Panc1 (cell line): ENCODE measurements at regions not wholly inside any gene's neighbourhood (a gene's known extent, or its start where the extent isn't known, plus 50 kb on each side); places are given as distances from the start of the nearest gene placed in this dataset.

Source experiments
- ATAC-seq: fragments of 200-7000 bp; cut with Tn5 transposase; 2 replicates; pipeline ENCODE4 v1.9.1; 2020; ENCODE audit warnings: mild to moderate bottlenecking, moderate library complexity
- BruUV-seq: library from RNA; stranded (reverse); fragments of 400-500 nt; replicated peaks from 2 replicates; lab custom pipeline; 2021; lab: Mats Ljungman, UMichigan
- CTCF ChIA-PET: fragments of 300-600 bp; sonication (Branson Sonifier 250); formaldehyde crosslinking; loops from one replicate; lab custom pipeline; 2022; ENCODE audit warnings: antibody characterized with exemption; lab: Charles Lee
- POLR2A ChIA-PET: fragments of 300-600 bp; sonication (Branson Sonifier 250); formaldehyde crosslinking; loops from one replicate; lab custom pipeline; 2022; ENCODE audit warnings: antibody characterized with exemption; lab: Charles Lee
- DNase-seq: peaks from one replicate; pipeline ENCODE4 v3.0.0-alpha.2; 2010; ENCODE audit warnings: low read depth, low spot score
- H3K27ac ChIP-seq: 2 replicates; pipeline ENCODE4 v1.5.1; 2011; ENCODE audit warnings: mild to moderate bottlenecking, low read length, inconsistent platforms
- H3K27me3 ChIP-seq: fragments of 200-500 bp; sonication (Bioruptor generic); 2 replicates; pipeline ENCODE4 v1.6.0; 2014; ENCODE audit warnings: low read length, inconsistent platforms; ENCODE audit not compliant: control insufficient read depth, insufficient read depth
- H3K36me3 ChIP-seq: fragments of 200-500 bp; sonication (Bioruptor generic); 2 replicates; pipeline ENCODE4 v1.5.1; 2014; ENCODE audit warnings: inconsistent platforms, mild to moderate bottlenecking, low read length, moderate library complexity; ENCODE audit not compliant: control insufficient read depth, insufficient read depth
- H3K4me1 ChIP-seq: 2 replicates; pipeline ENCODE4 v1.5.1; 2011; ENCODE audit warnings: inconsistent platforms, mild to moderate bottlenecking, low read length, moderate library complexity; ENCODE audit not compliant: control insufficient read depth, insufficient read depth
- H3K4me3 ChIP-seq, 2 experiments: 2 replicates each; pipeline ENCODE4 v1.5.1; 2011 to 2012; ENCODE audit warnings: low read depth in 2 of 2, low read length in 2 of 2, mild to moderate bottlenecking in 2 of 2, inconsistent platforms in 1 of 2, moderate library complexity in 1 of 2
- H3K9me3 ChIP-seq: fragments of 200-500 bp; sonication (Bioruptor generic); 2 replicates; pipeline ENCODE4 v1.5.1; 2014; ENCODE audit warnings: low read depth, mild to moderate bottlenecking, inconsistent platforms, low read length, moderate library complexity; ENCODE audit not compliant: control insufficient read depth, insufficient read depth
- CTCF ChIP-seq: fragments of 450-650 bp; IDR thresholded peaks from 2 replicates; pipeline ENCODE4 v1.5.1; 2017; ENCODE audit warnings: mild to moderate bottlenecking
- POLR2AphosphoS5 ChIP-seq: IDR thresholded peaks from 2 replicates; pipeline ENCODE4 v1.6.1; 2012; ENCODE audit warnings: mild to moderate bottlenecking, low read depth, low read length, moderate library complexity
- REST ChIP-seq, 2 experiments: IDR thresholded peaks; 2 replicates each; pipeline ENCODE4 v1.6.1; 2011 to 2012; ENCODE audit warnings: low read depth in 2 of 2, control low read depth in 1 of 2, low read length in 1 of 2, mild to moderate bottlenecking in 1 of 2, moderate library complexity in 1 of 2; ENCODE audit not compliant: insufficient read depth in 1 of 2
- SIN3A ChIP-seq: IDR thresholded peaks from 2 replicates; pipeline ENCODE4 v1.6.1; 2012; ENCODE audit warnings: low read depth, mild to moderate bottlenecking, low read length, moderate library complexity, borderline replicate concordance; ENCODE audit not compliant: insufficient read depth
- TCF7L2 ChIP-seq: IDR thresholded peaks from 2 replicates; pipeline ENCODE4 v1.6.1; 2011; ENCODE audit warnings: mild to moderate bottlenecking, low read depth, low read length, inconsistent platforms
- in situ Hi-C: cut with HindIII; loops from 2 replicates; pipeline ENCODE4 v1.10.0; 2016; ENCODE audit warnings: low sequenced_read_pairs, low pct_unique_long_range_greater_than_20kb
- intact Hi-C: fragments of 100-400 bp; cut with micrococcal nuclease; formaldehyde crosslinking; loops from one replicate; pipeline ENCODE4 v1.10.0; 2022; ENCODE audit not compliant: unreplicated experiment

GRCh38 chr10:123298583-123298982 is 144.4 kb downstream of the BUB3 start:
- no peaks in the 10 kb centered on the region for H3K27me3 ChIP-seq
- in situ Hi-C loops (no loop called here), intact Hi-C loops (no loop called here)
- DNase-seq = no peak
- ATAC-seq = no peak
- BruUV-seq = no TSS peak
- no peak overlapping the region for H3K4me3 ChIP-seq
- ChIA-PET POLR2A (no interaction called here), CTCF (no interaction called here)
- H3K4me1 ChIP-seq = peaks cover 3% of the 10 kb centered on the region; the same call in 1 of the 2 replicates
- no peaks in the 10 kb centered on the region for H3K36me3 ChIP-seq
- H3K9me3 ChIP-seq = no peaks in the 10 kb centered on the region
- no peak overlapping the region for H3K27ac ChIP-seq
- no peak for TF ChIP-seq POLR2AphosphoS5
- no peak for TF ChIP-seq CTCF
- TF ChIP-seq TCF7L2 = no peak
- TF ChIP-seq SIN3A = no peak
- no peak for TF ChIP-seq REST (IDR thresholded peaks at IDR 0.05; ENCODE audit: insufficient read depth in 1 of 2, low read depth in 2 of 2, low read length in 1 of 2)

- in situ Hi-C loops = no loop called here
- BruUV-seq = no TSS peak
- CTCF ChIA-PET = no interaction called here
Measured at GRCh38 chr10:123299598-123299997, 145.4 kb downstream of the BUB3 start.

More at GRCh38 chr10:123299598-123299997, 145.4 kb downstream of the BUB3 start:
- TF ChIP-seq REST (IDR thresholded peaks at IDR 0.05; ENCODE audit: insufficient read depth in 1 of 2, low read depth in 2 of 2, low read length in 1 of 2) (no peak), CTCF (no peak), SIN3A (no peak), TCF7L2 (no peak), POLR2AphosphoS5 (no peak)
- Histone ChIP-seq H3K4me3 (no peak overlapping the region), H3K4me1 (peaks cover 3% of the 10 kb centered on the region; the same call in 1 of the 2 replicates), H3K36me3 (no peaks in the 10 kb centered on the region), H3K27ac (no peak overlapping the region), H3K9me3 (no peaks in the 10 kb centered on the region), H3K27me3 (no peaks in the 10 kb centered on the region)
- POLR2A ChIA-PET = no interaction called here
- DNase-seq = no peak
- intact Hi-C loops = no loop called here
- no peak for ATAC-seq
